Vagina (tissue), 2 donors: ENCODE measurements at regions not wholly inside any gene's neighbourhood (a gene's known extent, or its start where the extent isn't known, plus 50 kb on each side); places are given as distances from the start of the nearest gene placed in this dataset.
"Not testable (repeated sequence)": the region's sequence is repeated elsewhere in the genome, so short reads cannot be mapped to it uniquely, and the experiment has no call there.

Experiments used
- DNase-seq, 2 donors: peaks; one replicate each; pipeline ENCODE4 v3.0.0-alpha.2; 2017; ENCODE audit errors: extremely low spot score in 2 of 2
- H3K27ac ChIP-seq: fragments of 200-600 bp; sonication (generic); one replicate; pipeline ENCODE4 v1.5.1; 2019
- H3K27me3 ChIP-seq: fragments of 200-600 bp; sonication (generic); one replicate; pipeline ENCODE4 v1.5.1; 2019
- H3K36me3 ChIP-seq, 2 donors: fragments of 200-600 bp; sonication (generic); one replicate each; pipeline ENCODE4 v1.5.1; 2017 to 2019
- H3K4me1 ChIP-seq: fragments of 200-600 bp; sonication (generic); one replicate; pipeline ENCODE4 v1.5.1; 2019
- H3K4me3 ChIP-seq, 2 donors: fragments of 200-600 bp; sonication (generic); 1 replicate in 1 of 2; 2 replicates in 1 of 2; pipeline ENCODE4 v1.5.1; 2016 to 2019
- H3K9me3 ChIP-seq: fragments of 200-600 bp; sonication (generic); one replicate; pipeline ENCODE4 v1.5.1; 2019
- CTCF ChIP-seq, 3 experiments: fragments of 450-650 bp in 2 of 3; fragments of 200-600 bp in 1 of 3; sonication (generic) in 1 of 3; IDR thresholded peaks; one replicate each; pipeline ENCODE4 v1.5.1; 2017 to 2019; ENCODE audit warnings: antibody characterized with exemption in 3 of 3, mild to moderate bottlenecking in 2 of 3, moderate library complexity in 2 of 3
- POLR2A ChIP-seq, 2 donors: fragments of 450-650 bp; IDR thresholded peaks; one replicate each; pipeline ENCODE4 v1.6.1; 2017; ENCODE audit warnings: antibody characterized with exemption in 2 of 2, mild to moderate bottlenecking in 2 of 2, moderate library complexity in 2 of 2
- POLR2AphosphoS5 ChIP-seq, 2 donors: sonication (generic); formaldehyde crosslinking; IDR thresholded peaks; one replicate each; pipeline ENCODE4 v1.9.0; 2017; ENCODE audit warnings: antibody characterized with exemption in 2 of 2, mild to moderate bottlenecking in 2 of 2, low read depth in 1 of 2; ENCODE audit not compliant: insufficient read depth in 1 of 2
- intact Hi-C: fragments of 100-400 bp; cut with DNase I; formaldehyde crosslinking; loops from one replicate; pipeline ENCODE4 v1.15.1; 2023

- intact Hi-C loops = no loop called here
- Histone ChIP-seq H3K4me1 (no peaks in the 10 kb centered on the region), H3K4me3 (no peak overlapping the region), H3K27ac (no peak overlapping the region), H3K36me3 (no peaks in the 10 kb centered on the region), H3K27me3 (no peaks in the 10 kb centered on the region), H3K9me3 (no peaks in the 10 kb centered on the region)
- no peak for DNase-seq
- TF ChIP-seq POLR2A (IDR thresholded peaks at IDR 0.05) (no peak), CTCF (IDR thresholded peaks at IDR 0.05) (no peak), POLR2AphosphoS5 (IDR thresholded peaks at IDR 0.05; ENCODE audit: insufficient read depth in 1 of 2, low read depth in 1 of 2) (no peak)
Observed at GRCh38 chr6:140785926-140786325, 1346.8 kb upstream of the GJE1 start.

- TF ChIP-seq POLR2A (IDR thresholded peaks at IDR 0.05) (no peak), POLR2AphosphoS5 (IDR thresholded peaks at IDR 0.05; ENCODE audit: insufficient read depth in 1 of 2, low read depth in 1 of 2) (no peak), CTCF (IDR thresholded peaks at IDR 0.05) (no peak)
- no peak overlapping the region for H3K4me3 ChIP-seq
- no peak for DNase-seq
- no peak overlapping the region for H3K27ac ChIP-seq
- intact Hi-C loops = no loop called here
- no peaks in the 10 kb centered on the region for H3K4me1 ChIP-seq
- no peaks in the 10 kb centered on the region for H3K36me3 ChIP-seq
- H3K9me3 ChIP-seq = no peaks in the 10 kb centered on the region
- no peaks in the 10 kb centered on the region for H3K27me3 ChIP-seq
Observed at GRCh38 chr6:140784573-140784972, 1348.2 kb upstream of the GJE1 start.

- H3K9me3 ChIP-seq, H3K27ac ChIP-seq, H3K4me1 ChIP-seq, H3K27me3 ChIP-seq, DNase-seq, intact Hi-C loops, H3K36me3 ChIP-seq, H3K4me3 ChIP-seq: not testable (repeated sequence)
Observed at GRCh38 chr6:140783504-140783903, 1349.2 kb upstream of the GJE1 start.

- Histone ChIP-seq H3K27me3 (no peaks in the 10 kb centered on the region), H3K27ac (no peak overlapping the region), H3K4me1 (no peaks in the 10 kb centered on the region), H3K4me3 (no peak overlapping the region), H3K9me3 (no peaks in the 10 kb centered on the region), H3K36me3 (no peaks in the 10 kb centered on the region)
- DNase-seq = no peak
- intact Hi-C loops = no loop called here
- no peak for TF ChIP-seq POLR2AphosphoS5 (IDR thresholded peaks at IDR 0.05; ENCODE audit: insufficient read depth in 1 of 2, low read depth in 1 of 2)
- TF ChIP-seq CTCF (IDR thresholded peaks at IDR 0.05) = no peak
Observed at GRCh38 chr6:140782941-140783340, 1349.8 kb upstream of the GJE1 start.

GRCh38 chr6:140779991-140780596 is 1352.6 kb upstream of the GJE1 start:
- intact Hi-C loops = no loop called here
- no peaks in the 10 kb centered on the region for H3K27me3 ChIP-seq
- H3K9me3 ChIP-seq = no peaks in the 10 kb centered on the region
- H3K36me3 ChIP-seq = no peaks in the 10 kb centered on the region
- no peak overlapping the region for H3K27ac ChIP-seq
- TF ChIP-seq POLR2AphosphoS5 (IDR thresholded peaks at IDR 0.05; ENCODE audit: insufficient read depth in 1 of 2, low read depth in 1 of 2) = no peak
- no peak for TF ChIP-seq CTCF (IDR thresholded peaks at IDR 0.05)
- TF ChIP-seq POLR2A (IDR thresholded peaks at IDR 0.05) = no peak
- no peak overlapping the region for H3K4me3 ChIP-seq
- no peaks in the 10 kb centered on the region for H3K4me1 ChIP-seq
- DNase-seq = no peak
